OCI-LY7 (cell line): ENCODE measurements at regions not wholly inside any gene's neighbourhood (a gene's known extent, or its start where the extent isn't known, plus 50 kb on each side); places are given as distances from the start of the nearest gene placed in this dataset.

Experiments
- BruUV-seq: library from RNA; stranded (reverse); fragments of 400-500 nt; replicated peaks from 2 replicates; lab custom pipeline; 2021; lab: Mats Ljungman, UMichigan
- CTCF ChIA-PET: fragments of 300-600 bp; sonication (Branson Sonifier 250); formaldehyde crosslinking; loops from one replicate; lab custom pipeline; 2022; ENCODE audit warnings: antibody characterized with exemption; ENCODE audit not compliant: unreplicated experiment; lab: Charles Lee
- POLR2A ChIA-PET: fragments of 300-600 bp; sonication (Branson Sonifier 250); formaldehyde crosslinking; loops from one replicate; lab custom pipeline; 2022; ENCODE audit warnings: antibody characterized with exemption; lab: Charles Lee
- DNase-seq: peaks from one replicate; pipeline ENCODE4 v3.0.0-alpha.2; 2015; ENCODE audit warnings: low spot score
- H2AFZ ChIP-seq: fragments of 200-600 bp; sonication (generic), shearing (Covaris generic); 2 replicates; pipeline ENCODE4 v1.6.1; 2014; ENCODE audit warnings: mild to moderate bottlenecking, antibody characterized with exemption, low read length, moderate library complexity
- H3K27ac ChIP-seq: fragments of 200-600 bp; sonication (generic); 2 replicates; pipeline ENCODE4 v1.5.1; 2014; ENCODE audit warnings: mixed run types, low read depth, mild to moderate bottlenecking, moderate library complexity, low read length, inconsistent platforms; ENCODE audit not compliant: poor library complexity, severe bottlenecking
- H3K36me3 ChIP-seq: fragments of 200-600 bp; sonication (generic); 2 replicates; pipeline ENCODE4 v1.6.1; 2014; ENCODE audit warnings: mild to moderate bottlenecking, antibody characterized with exemption, low read length, moderate library complexity, mixed read lengths; ENCODE audit not compliant: insufficient read depth
- H3K4me1 ChIP-seq: fragments of 200-600 bp; sonication (generic); 2 replicates; pipeline ENCODE4 v1.5.1; 2014; ENCODE audit warnings: mild to moderate bottlenecking, low read length; ENCODE audit not compliant: insufficient read depth, poor library complexity, severe bottlenecking
- H3K4me2 ChIP-seq: fragments of 200-600 bp; sonication (generic); 2 replicates; pipeline ENCODE4 v1.6.1; 2014; ENCODE audit warnings: mild to moderate bottlenecking, low read length
- H3K4me3 ChIP-seq: fragments of 200-600 bp; sonication (generic); 2 replicates; pipeline ENCODE4 v1.5.1; 2014; ENCODE audit warnings: mild to moderate bottlenecking, low read depth, low read length; ENCODE audit not compliant: poor library complexity, severe bottlenecking
- H3K79me2 ChIP-seq: fragments of 200-600 bp; sonication (generic); 2 replicates; pipeline ENCODE4 v1.6.1; 2016; ENCODE audit warnings: low read depth, mild to moderate bottlenecking, low read length, moderate library complexity, mixed read lengths; ENCODE audit not compliant: insufficient read depth
- H3K9me2 ChIP-seq: fragments of 200-600 bp; sonication (generic); 2 replicates; pipeline ENCODE4 v1.6.1; 2016; ENCODE audit warnings: mild to moderate bottlenecking, low read length, mixed read lengths; ENCODE audit not compliant: insufficient read depth
- H3K9me3 ChIP-seq: fragments of 200-600 bp; sonication (generic); 2 replicates; pipeline ENCODE4 v1.6.1; 2014; ENCODE audit warnings: mild to moderate bottlenecking, mixed run types, low read length, mixed read lengths
- H4K20me1 ChIP-seq: fragments of 200-600 bp; sonication (generic); 2 replicates; pipeline ENCODE4 v1.6.1; 2014; ENCODE audit warnings: mild to moderate bottlenecking, antibody characterized with exemption, low read length, moderate library complexity, mixed read lengths; ENCODE audit not compliant: insufficient read depth
- CTCF ChIP-seq: fragments of 200-600 bp; sonication (generic); conservative IDR thresholded peaks from 2 replicates; pipeline ENCODE4 v1.5.1; 2014; ENCODE audit warnings: mild to moderate bottlenecking, antibody characterized with exemption, low read length, moderate library complexity, mixed read lengths
- EZH2phosphoT487 ChIP-seq: fragments of 200-600 bp; sonication (generic); IDR thresholded peaks from 2 replicates; pipeline ENCODE4 v1.6.1; 2018; ENCODE audit warnings: low read depth, borderline replicate concordance, mild to moderate bottlenecking, mixed run types, antibody characterized with exemption, low read length, moderate library complexity, mixed read lengths
- intact Hi-C: fragments of 100-400 bp; cut with micrococcal nuclease; formaldehyde crosslinking; loops from one replicate; pipeline ENCODE4 v1.10.0; 2022; ENCODE audit not compliant: unreplicated experiment

GRCh38 chr15:58268746-58269267 is 130.6 kb downstream of the AQP9 start:
- ChIA-PET CTCF (no interaction called here), POLR2A (interaction anchor here (0.6 kb wide), 1 partner anchor 86 kb away, joined by 3 read pairs; no protein-coding TSS in a partner anchor)
- intact Hi-C loops = no loop called here
- no peak overlapping the region for H3K4me3 ChIP-seq
- H3K27ac ChIP-seq = no peak overlapping the region
- no TSS peak for BruUV-seq
- no peak for DNase-seq
- no peaks in the 10 kb centered on the region for H3K79me2 ChIP-seq
- no peaks in the 10 kb centered on the region for H3K36me3 ChIP-seq
- peaks cover 15% of the 10 kb centered on the region; the same call in 1 of the 2 replicates for H3K9me3 ChIP-seq
- no peak overlapping the region for H2AFZ ChIP-seq
- H3K4me1 ChIP-seq = no peaks in the 10 kb centered on the region
- no peaks in the 10 kb centered on the region for H3K9me2 ChIP-seq
- H4K20me1 ChIP-seq = no peaks in the 10 kb centered on the region
- H3K4me2 ChIP-seq = no peak overlapping the region
- no peak for TF ChIP-seq EZH2phosphoT487
- TF ChIP-seq CTCF = no peak

GRCh38 chr15:58269455-58270414 is 131.6 kb downstream of the AQP9 start:
- H4K20me1 ChIP-seq = no peaks in the 10 kb centered on the region
- DNase-seq = peak; percentile 60
- ChIA-PET CTCF (no interaction called here), POLR2A (interaction anchor here (0.6 kb wide), 2 partner anchors 17 to 85 kb away, joined by 3 read pairs; no protein-coding TSS in a partner anchor)
- no peaks in the 10 kb centered on the region for H3K79me2 ChIP-seq
- no peaks in the 10 kb centered on the region for H3K36me3 ChIP-seq
- no peak overlapping the region for H3K27ac ChIP-seq
- H3K9me2 ChIP-seq = no peaks in the 10 kb centered on the region
- intact Hi-C loops = loop anchor here (5.0 kb wide), 2 partner anchors 488 to 503 kb away; partner anchors contain the start of gene MINDY2
- no peak overlapping the region for H3K4me3 ChIP-seq
- BruUV-seq = no TSS peak
- H3K4me1 ChIP-seq = no peaks in the 10 kb centered on the region
- peak overlapping the region; percentile 33; the same call in 1 of the 2 replicates for H2AFZ ChIP-seq
- TF ChIP-seq EZH2phosphoT487 = no peak
- TF ChIP-seq CTCF = peak; percentile 80
- H3K9me3 ChIP-seq = peaks cover 15% of the 10 kb centered on the region; the same call in 1 of the 2 replicates
- H3K4me2 ChIP-seq = no peak overlapping the region
